Neural progenitor cell (in vitro differentiated cells): ENCODE measurements at regions not wholly inside any gene's neighbourhood (a gene's known extent, or its start where the extent isn't known, plus 50 kb on each side); places are given as distances from the start of the nearest gene placed in this dataset.

ENCODE experiments used
- EZH2 ChIP-seq: fragments of 200-600 bp; sonication (generic); IDR thresholded peaks from 2 replicates; pipeline ENCODE4 v1.6.1; 2017; ENCODE audit warnings: antibody characterized with exemption, mild to moderate bottlenecking, moderate library complexity
- EZH2phosphoT487 ChIP-seq: fragments of 200-600 bp; sonication (generic); IDR thresholded peaks from 2 replicates; pipeline ENCODE4 v1.6.1; 2017; ENCODE audit warnings: antibody characterized with exemption
- TF ChIP-seq, protein P1 (sequence below): fragments of 200-600 bp; sonication (generic); IDR thresholded peaks from 2 replicates; pipeline ENCODE4 v1.5.1; 2017; ENCODE audit warnings: antibody characterized with exemption, mild to moderate bottlenecking

- TF ChIP-seq, protein P1, sequence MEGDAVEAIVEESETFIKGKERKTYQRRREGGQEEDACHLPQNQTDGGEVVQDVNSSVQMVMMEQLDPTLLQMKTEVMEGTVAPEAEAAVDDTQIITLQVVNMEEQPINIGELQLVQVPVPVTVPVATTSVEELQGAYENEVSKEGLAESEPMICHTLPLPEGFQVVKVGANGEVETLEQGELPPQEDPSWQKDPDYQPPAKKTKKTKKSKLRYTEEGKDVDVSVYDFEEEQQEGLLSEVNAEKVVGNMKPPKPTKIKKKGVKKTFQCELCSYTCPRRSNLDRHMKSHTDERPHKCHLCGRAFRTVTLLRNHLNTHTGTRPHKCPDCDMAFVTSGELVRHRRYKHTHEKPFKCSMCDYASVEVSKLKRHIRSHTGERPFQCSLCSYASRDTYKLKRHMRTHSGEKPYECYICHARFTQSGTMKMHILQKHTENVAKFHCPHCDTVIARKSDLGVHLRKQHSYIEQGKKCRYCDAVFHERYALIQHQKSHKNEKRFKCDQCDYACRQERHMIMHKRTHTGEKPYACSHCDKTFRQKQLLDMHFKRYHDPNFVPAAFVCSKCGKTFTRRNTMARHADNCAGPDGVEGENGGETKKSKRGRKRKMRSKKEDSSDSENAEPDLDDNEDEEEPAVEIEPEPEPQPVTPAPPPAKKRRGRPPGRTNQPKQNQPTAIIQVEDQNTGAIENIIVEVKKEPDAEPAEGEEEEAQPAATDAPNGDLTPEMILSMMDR: no peak
- TF ChIP-seq EZH2phosphoT487: no peak
- no peak for TF ChIP-seq EZH2
Observed at GRCh38 chr10:27390681-27391080, 113.4 kb upstream of the RAB18 start.
